ENCODE measurements at regions not wholly inside any gene's neighbourhood (a gene's known extent, or its start where the extent isn't known, plus 50 kb on each side); places are given as distances from the start of the nearest gene placed in this dataset.

DNA sequence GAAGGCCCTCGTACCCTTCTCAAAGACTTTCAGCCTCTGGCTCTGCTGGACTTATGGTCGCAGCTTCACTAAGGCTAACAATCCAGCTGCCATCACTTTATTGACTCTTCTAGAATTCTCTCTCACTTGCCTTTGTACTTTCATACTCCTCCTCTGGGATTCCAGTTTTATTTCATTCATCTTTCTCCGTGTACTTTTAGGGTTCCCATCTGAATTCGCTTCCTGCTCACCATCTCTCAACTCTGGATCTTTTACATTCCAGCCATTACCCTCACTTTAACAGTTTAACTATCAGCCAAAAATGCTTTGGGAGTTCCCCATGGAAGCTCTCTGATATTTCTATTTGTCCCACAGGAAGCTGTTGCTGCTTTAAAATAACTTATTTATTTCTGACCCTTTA is 149.3 kb upstream of the KL start:
- TF ChIP-seq, protein P1, sequence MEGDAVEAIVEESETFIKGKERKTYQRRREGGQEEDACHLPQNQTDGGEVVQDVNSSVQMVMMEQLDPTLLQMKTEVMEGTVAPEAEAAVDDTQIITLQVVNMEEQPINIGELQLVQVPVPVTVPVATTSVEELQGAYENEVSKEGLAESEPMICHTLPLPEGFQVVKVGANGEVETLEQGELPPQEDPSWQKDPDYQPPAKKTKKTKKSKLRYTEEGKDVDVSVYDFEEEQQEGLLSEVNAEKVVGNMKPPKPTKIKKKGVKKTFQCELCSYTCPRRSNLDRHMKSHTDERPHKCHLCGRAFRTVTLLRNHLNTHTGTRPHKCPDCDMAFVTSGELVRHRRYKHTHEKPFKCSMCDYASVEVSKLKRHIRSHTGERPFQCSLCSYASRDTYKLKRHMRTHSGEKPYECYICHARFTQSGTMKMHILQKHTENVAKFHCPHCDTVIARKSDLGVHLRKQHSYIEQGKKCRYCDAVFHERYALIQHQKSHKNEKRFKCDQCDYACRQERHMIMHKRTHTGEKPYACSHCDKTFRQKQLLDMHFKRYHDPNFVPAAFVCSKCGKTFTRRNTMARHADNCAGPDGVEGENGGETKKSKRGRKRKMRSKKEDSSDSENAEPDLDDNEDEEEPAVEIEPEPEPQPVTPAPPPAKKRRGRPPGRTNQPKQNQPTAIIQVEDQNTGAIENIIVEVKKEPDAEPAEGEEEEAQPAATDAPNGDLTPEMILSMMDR (conservative IDR thresholded peaks at IDR 0.05 in 1 of 2, IDR thresholded peaks at IDR 0.05 in 1 of 2; ENCODE audit: low read depth in 1 of 2, low read length in 2 of 2), result no peak
- TF ChIP-seq EZH2 (IDR thresholded peaks at IDR 0.05; ENCODE audit: low read length, missing control alignments), result no peak
